ENCODE measurements at regions not wholly inside any gene's neighbourhood (a gene's known extent, or its start where the extent isn't known, plus 50 kb on each side); places are given as distances from the start of the nearest gene placed in this dataset.

DNA sequence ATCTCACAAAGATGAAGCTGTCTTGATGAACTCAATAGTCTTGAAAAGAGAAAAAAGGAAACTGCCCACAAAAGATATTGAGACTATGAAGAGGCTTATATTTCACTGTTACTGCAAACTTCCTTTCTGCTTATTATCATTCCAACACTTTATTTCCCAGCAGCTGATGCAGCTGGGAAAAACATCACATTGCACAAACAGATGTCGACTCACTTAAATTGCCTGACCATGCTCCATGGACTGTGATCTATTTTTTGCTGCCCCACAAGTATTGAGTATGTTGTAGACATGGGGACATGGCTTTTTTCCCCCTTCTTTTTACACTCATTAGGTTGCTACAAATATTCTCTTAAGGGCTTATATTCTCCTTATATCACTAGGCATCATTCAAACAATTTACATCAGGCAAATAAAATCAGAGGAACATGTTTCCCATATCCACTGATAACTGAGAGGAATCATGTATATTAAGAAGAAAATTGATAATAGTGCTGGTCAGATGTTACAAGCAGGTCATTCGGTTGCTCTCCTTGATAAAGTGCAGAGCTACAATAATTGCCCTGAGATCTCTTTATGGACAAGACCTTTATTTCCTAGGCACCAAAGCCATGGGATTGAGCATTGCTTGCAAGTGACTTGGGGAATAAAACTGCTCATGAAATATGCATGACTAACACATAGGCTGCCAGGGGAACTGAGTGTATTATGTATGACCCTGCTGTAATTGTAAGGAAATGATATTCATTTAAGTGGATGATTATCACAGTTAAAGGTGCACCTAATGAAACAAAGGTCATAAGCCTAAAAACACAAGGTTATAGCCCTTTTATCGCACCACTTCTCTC lies 509.9 kb downstream of the ZNF608 start:
- H3K9ac ChIP-seq, result no peak overlapping the region
- no peak overlapping the region for H2AFZ ChIP-seq (ENCODE audit: low read depth)
- no peaks in the 10 kb centered on the region for H4K20me1 ChIP-seq (ENCODE audit: insufficient read depth)
- H3K4me3 ChIP-seq (IDR thresholded peaks at IDR 0.05; ENCODE audit: insufficient read depth, low read depth, low read length), result no peak overlapping the region
- no peaks in the 10 kb centered on the region for H3K79me2 ChIP-seq (ENCODE audit: insufficient read depth, low read depth)
- TF ChIP-seq, protein P1, sequence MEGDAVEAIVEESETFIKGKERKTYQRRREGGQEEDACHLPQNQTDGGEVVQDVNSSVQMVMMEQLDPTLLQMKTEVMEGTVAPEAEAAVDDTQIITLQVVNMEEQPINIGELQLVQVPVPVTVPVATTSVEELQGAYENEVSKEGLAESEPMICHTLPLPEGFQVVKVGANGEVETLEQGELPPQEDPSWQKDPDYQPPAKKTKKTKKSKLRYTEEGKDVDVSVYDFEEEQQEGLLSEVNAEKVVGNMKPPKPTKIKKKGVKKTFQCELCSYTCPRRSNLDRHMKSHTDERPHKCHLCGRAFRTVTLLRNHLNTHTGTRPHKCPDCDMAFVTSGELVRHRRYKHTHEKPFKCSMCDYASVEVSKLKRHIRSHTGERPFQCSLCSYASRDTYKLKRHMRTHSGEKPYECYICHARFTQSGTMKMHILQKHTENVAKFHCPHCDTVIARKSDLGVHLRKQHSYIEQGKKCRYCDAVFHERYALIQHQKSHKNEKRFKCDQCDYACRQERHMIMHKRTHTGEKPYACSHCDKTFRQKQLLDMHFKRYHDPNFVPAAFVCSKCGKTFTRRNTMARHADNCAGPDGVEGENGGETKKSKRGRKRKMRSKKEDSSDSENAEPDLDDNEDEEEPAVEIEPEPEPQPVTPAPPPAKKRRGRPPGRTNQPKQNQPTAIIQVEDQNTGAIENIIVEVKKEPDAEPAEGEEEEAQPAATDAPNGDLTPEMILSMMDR (conservative IDR thresholded peaks at IDR 0.05; ENCODE audit: low read depth, low read length), result no peak
- H3K4me2 ChIP-seq, result no peak overlapping the region
- H3K36me3 ChIP-seq (ENCODE audit: insufficient read depth), result no peaks in the 10 kb centered on the region
- H3K27ac ChIP-seq, result no peak overlapping the region
- H3K4me1 ChIP-seq (ENCODE audit: low read depth, poor library complexity, severe bottlenecking), result no peaks in the 10 kb centered on the region
- no peaks in the 10 kb centered on the region for H3K27me3 ChIP-seq (ENCODE audit: insufficient read depth, low read depth)

DNA sequence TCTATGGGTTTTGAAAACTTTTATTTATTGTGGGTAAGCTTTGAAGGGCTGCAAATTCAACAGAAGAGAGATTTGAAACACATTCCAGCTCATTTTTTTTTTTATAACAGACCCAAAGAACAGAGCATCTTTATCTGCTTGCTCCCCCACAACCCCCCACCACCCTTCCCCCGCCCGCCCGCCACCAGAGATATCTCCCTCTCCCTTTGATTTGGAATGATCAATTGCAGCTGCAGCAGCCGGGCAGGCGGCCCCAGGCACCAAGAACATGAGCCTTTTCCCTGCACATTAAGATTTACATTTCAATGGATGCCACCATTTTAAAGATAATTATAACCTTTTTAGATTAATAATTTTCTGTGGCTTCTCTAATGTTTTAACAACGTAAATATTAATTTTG lies 510.9 kb downstream of the ZNF608 start:
- H4K20me1 ChIP-seq (ENCODE audit: insufficient read depth), result no peaks in the 10 kb centered on the region
- H3K79me2 ChIP-seq (ENCODE audit: insufficient read depth, low read depth), result no peaks in the 10 kb centered on the region
- no peak overlapping the region for H3K4me3 ChIP-seq (IDR thresholded peaks at IDR 0.05; ENCODE audit: insufficient read depth, low read depth, low read length)
- H3K4me1 ChIP-seq (ENCODE audit: low read depth, poor library complexity, severe bottlenecking), result no peaks in the 10 kb centered on the region
- H3K36me3 ChIP-seq (ENCODE audit: insufficient read depth), result no peaks in the 10 kb centered on the region
- H2AFZ ChIP-seq (ENCODE audit: low read depth), result no peak overlapping the region
- H3K27me3 ChIP-seq (ENCODE audit: insufficient read depth, low read depth), result no peaks in the 10 kb centered on the region
- H3K4me2 ChIP-seq, result no peak overlapping the region
- TF ChIP-seq, protein P1 (conservative IDR thresholded peaks at IDR 0.05; ENCODE audit: low read depth, low read length), result no peak
- no peak overlapping the region for H3K27ac ChIP-seq
- no peak overlapping the region for H3K9ac ChIP-seq

DNA sequence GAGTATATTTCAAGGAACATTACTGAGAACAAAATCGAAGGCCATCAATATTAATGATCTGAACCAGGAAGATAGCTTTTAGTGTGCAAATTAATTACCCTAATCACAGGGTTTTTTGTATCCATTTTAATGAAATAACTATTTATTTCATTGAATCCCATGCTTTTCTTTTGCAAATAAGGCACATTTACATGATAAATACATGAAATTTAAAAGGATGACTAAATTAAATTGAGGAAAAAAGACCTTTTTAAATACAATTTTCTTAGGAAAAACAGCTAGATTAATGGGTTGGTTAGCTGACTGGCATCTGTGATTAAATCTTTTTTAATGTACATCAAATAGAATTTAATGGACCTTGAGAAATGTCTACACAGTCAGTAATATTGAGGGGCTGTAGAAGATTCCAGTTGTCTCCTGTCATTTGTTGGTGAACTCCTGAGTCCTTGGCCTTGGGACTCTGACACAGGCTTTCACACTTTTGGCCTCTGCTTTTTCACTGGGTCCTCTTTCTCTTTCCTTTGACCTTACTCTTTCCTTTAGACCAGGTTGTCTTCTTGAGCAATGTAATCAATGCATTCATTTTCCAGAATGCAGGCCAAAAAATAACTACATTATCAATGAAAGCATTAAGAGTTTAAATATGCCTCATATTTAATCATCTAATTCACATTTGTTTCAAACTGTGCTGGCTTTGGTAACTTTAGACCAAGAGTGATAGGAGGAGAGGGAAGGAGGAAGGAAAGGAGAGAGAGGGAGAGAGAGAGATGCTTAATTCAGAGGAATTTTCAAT lies 511.5 kb downstream of the ZNF608 start:
- H3K4me2 ChIP-seq, result no peak overlapping the region
- no peaks in the 10 kb centered on the region for H3K36me3 ChIP-seq (ENCODE audit: insufficient read depth)
- TF ChIP-seq, protein P1 (conservative IDR thresholded peaks at IDR 0.05; ENCODE audit: low read depth, low read length), result no peak
- no peaks in the 10 kb centered on the region for H3K4me1 ChIP-seq (ENCODE audit: low read depth, poor library complexity, severe bottlenecking)
- no peak overlapping the region for H3K4me3 ChIP-seq (IDR thresholded peaks at IDR 0.05; ENCODE audit: insufficient read depth, low read depth, low read length)
- H4K20me1 ChIP-seq (ENCODE audit: insufficient read depth), result no peaks in the 10 kb centered on the region
- H2AFZ ChIP-seq (ENCODE audit: low read depth), result no peak overlapping the region
- H3K27ac ChIP-seq, result no peak overlapping the region
- no peaks in the 10 kb centered on the region for H3K27me3 ChIP-seq (ENCODE audit: insufficient read depth, low read depth)
- H3K79me2 ChIP-seq (ENCODE audit: insufficient read depth, low read depth), result no peaks in the 10 kb centered on the region
- H3K9ac ChIP-seq, result no peak overlapping the region

DNA sequence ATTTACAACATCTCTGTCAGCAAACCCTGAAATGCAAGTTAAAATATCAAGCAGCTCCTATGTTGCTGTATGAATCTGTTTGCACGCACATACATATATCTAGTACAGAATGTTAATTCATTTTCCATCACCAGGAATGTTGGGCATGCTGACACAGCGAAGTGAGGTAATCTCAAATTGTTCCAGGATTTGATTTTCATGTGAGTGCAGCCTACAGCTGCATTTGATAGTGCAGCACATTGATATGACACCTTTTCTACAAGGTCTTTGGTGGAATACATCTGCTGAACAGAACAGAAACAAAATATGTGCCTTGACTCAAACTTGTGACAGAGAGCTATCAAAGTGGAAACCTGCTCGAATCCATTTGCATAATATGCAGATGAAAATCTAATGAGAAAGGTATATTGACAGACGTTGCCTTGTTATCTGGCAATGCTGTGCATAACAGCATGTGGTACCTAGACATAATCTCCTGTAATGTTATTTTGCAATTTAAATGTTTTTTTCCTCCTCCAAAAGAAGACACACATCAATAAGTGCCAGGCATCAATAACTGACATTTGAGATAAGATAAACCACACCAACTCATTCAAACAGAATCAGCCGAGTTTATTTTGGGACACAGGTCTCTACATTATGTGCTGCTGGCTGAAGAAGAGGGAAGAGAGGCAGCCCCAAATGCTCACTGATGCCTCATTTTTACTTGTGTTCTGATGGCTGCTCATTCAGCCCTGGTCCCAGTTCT lies 512.2 kb downstream of the ZNF608 start:
- no peaks in the 10 kb centered on the region for H3K36me3 ChIP-seq (ENCODE audit: insufficient read depth)
- H3K27ac ChIP-seq, result no peak overlapping the region
- no peaks in the 10 kb centered on the region for H4K20me1 ChIP-seq (ENCODE audit: insufficient read depth)
- no peak overlapping the region for H3K4me2 ChIP-seq
- no peaks in the 10 kb centered on the region for H3K4me1 ChIP-seq (ENCODE audit: low read depth, poor library complexity, severe bottlenecking)
- no peaks in the 10 kb centered on the region for H3K27me3 ChIP-seq (ENCODE audit: insufficient read depth, low read depth)
- H3K9ac ChIP-seq, result no peak overlapping the region
- H3K79me2 ChIP-seq (ENCODE audit: insufficient read depth, low read depth), result no peaks in the 10 kb centered on the region
- no peak overlapping the region for H2AFZ ChIP-seq (ENCODE audit: low read depth)
- TF ChIP-seq, protein P1 (conservative IDR thresholded peaks at IDR 0.05; ENCODE audit: low read depth, low read length), result no peak
- no peak overlapping the region for H3K4me3 ChIP-seq (IDR thresholded peaks at IDR 0.05; ENCODE audit: insufficient read depth, low read depth, low read length)
